ENCODE measurements at regions not wholly inside any gene's neighbourhood (a gene's known extent, or its start where the extent isn't known, plus 50 kb on each side); places are given as distances from the start of the nearest gene placed in this dataset.
"Not testable (repeated sequence)": the region's sequence is repeated elsewhere in the genome, so short reads cannot be mapped to it uniquely, and the experiment has no call there.

DNA sequence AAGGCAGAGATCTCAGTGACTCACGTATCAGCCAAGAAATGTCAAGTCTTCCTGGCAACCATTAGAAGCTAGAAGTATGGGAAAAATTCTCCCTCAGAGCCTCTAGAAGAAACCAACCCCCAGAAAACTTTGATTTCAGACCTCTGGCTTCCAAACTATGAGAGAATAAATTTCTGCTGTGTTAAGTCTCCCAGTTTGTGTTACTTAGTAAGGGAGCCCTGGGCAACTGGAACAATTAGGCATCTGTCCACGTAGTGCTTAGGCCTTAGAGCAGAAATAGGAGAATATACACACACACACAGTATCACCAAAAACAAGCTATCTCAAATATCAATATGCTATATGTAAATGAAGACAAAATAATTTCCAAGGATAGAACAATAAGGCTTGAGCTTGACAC is 894.8 kb upstream of the CDH10 start:
- TF ChIP-seq, protein P1, sequence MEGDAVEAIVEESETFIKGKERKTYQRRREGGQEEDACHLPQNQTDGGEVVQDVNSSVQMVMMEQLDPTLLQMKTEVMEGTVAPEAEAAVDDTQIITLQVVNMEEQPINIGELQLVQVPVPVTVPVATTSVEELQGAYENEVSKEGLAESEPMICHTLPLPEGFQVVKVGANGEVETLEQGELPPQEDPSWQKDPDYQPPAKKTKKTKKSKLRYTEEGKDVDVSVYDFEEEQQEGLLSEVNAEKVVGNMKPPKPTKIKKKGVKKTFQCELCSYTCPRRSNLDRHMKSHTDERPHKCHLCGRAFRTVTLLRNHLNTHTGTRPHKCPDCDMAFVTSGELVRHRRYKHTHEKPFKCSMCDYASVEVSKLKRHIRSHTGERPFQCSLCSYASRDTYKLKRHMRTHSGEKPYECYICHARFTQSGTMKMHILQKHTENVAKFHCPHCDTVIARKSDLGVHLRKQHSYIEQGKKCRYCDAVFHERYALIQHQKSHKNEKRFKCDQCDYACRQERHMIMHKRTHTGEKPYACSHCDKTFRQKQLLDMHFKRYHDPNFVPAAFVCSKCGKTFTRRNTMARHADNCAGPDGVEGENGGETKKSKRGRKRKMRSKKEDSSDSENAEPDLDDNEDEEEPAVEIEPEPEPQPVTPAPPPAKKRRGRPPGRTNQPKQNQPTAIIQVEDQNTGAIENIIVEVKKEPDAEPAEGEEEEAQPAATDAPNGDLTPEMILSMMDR (conservative IDR thresholded peaks at IDR 0.05; ENCODE audit: control insufficient read depth, insufficient read depth, low read depth, low read length) = no peak
- DNase-seq (ENCODE audit: low read depth) = no peak
- H3K4me3 ChIP-seq (ENCODE audit: control insufficient read depth, low read depth, low read length) = no peak overlapping the region

DNA sequence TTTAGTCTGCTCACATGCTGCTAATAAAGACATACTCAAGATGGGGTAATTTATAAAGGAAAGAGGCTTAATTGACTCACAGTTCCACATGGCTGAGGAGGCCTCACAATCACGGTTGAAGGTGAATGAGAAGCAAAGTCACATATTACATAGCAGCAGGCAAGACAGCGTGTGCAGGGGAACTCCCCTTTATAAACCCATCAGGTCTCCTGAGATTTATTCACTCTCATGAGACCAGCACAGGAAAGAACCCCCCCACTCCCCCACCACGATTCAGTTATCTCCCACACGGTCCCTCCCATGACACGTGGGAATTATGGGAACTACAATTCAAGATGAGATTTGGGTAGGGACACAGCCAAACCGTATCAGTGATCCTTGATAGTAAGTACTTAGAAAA is 891.7 kb upstream of the CDH10 start:
- not testable (repeated sequence) for DNase-seq (ENCODE audit: low read depth); H3K4me3 ChIP-seq (ENCODE audit: control insufficient read depth, low read depth, low read length)

DNA sequence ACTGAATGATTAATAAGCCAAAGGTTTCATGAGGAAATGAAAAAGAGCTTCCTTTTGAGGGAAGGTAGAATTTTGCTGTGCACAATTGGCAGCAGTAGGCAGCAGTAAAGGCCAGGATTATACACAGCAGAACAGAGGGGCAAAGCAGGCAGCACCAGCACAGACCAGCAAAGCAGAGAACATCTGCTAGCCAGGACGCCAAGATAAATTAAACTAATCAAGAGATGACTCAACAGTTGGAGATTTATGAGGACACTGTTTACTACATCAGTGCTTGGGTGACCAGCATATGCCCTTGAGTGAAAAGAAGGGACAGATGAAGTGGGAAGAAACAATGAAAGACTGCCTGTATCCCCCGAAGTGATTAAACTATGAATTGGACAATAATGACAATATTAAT is 871.4 kb upstream of the CDH10 start:
- no peak overlapping the region for H3K4me3 ChIP-seq (ENCODE audit: control insufficient read depth, low read depth, low read length)
- no peak for DNase-seq (ENCODE audit: low read depth)
- TF ChIP-seq, protein P1 (conservative IDR thresholded peaks at IDR 0.05; ENCODE audit: control insufficient read depth, insufficient read depth, low read depth, low read length) = no peak

DNA sequence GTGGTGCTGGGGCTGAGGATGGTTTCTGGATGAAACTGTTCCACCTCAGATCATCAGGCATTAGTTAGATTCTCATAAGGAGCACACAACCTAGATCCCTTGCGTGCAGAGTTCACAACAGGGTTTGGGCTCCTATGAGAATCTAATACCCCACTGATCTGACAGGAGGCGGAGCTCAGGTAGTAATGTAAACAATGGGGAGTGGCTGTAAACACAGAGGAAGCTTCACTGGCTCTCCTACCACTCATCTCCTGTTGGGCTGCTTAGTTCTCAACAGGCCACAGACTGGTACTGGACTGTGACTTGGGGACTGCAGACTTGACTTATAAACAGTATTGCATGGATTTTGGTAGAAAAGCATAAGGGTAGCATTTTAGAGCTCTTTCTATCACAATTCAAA is 870.7 kb upstream of the CDH10 start:
- TF ChIP-seq, protein P1 (conservative IDR thresholded peaks at IDR 0.05; ENCODE audit: control insufficient read depth, insufficient read depth, low read depth, low read length) = no peak
- no peak for DNase-seq (ENCODE audit: low read depth)
- H3K4me3 ChIP-seq (ENCODE audit: control insufficient read depth, low read depth, low read length) = no peak overlapping the region

DNA sequence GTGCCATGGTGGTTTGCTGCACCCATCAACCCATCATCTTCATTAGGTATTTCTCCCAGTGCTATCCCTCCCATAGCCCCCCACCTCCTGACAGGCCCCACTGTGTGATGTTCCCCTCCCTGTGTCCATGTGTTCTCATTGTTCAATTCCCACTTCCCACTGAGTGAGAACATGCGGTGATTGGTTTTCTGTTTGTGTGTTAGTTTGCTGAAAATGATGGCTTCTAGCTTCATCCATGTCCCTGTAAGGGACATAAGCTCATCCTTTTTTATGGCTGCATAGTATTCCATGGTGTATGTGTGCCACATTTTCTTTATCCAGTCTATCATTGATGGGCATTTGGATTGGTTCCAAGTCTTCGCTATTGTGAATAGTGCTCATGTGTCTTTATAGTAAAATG is 865.9 kb upstream of the CDH10 start:
- not testable (repeated sequence) for DNase-seq (ENCODE audit: low read depth); H3K4me3 ChIP-seq (ENCODE audit: control insufficient read depth, low read depth, low read length)

DNA sequence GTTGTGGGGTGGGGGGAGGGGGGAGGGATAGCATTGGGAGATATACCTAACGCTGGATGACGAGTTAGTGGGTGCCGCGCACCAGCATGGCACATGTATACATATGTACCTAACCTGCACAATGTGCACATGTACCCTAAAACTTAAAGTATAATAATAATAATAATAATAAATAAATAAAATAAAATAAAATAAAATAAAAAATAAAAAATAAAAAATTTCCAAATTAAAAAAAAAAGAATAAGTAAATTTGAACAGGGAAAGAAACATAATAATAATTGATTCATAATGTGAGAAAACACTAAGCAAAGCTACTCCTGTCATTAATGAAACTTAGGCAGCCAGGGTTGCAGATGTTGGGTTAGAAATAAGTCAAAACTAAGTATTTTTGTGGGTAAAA is 863.2 kb upstream of the CDH10 start:
- not testable (repeated sequence) for DNase-seq (ENCODE audit: low read depth); H3K4me3 ChIP-seq (ENCODE audit: control insufficient read depth, low read depth, low read length)

DNA sequence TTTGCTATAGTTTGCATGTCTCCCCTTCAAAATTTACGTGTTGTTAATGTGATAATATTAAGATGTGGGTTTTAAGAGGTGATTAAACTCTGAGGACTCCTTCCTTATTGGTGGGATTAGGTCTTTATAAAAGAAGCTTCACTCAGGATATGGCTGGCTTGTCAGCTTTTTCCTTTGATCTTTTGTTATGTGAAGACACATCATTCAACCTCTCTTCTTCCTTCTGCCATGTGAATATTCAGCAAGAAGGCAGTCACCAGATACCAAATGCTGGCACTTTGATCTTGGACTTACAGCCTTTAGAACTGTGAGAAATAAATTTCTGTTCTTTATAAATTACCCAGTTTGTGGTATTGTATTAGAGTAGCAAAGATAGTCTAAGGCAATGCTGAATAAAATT is 855.9 kb upstream of the CDH10 start:
- no peak for DNase-seq (ENCODE audit: low read depth)
- H3K4me3 ChIP-seq (ENCODE audit: control insufficient read depth, low read depth, low read length) = no peak overlapping the region
- TF ChIP-seq, protein P1 (conservative IDR thresholded peaks at IDR 0.05; ENCODE audit: control insufficient read depth, insufficient read depth, low read depth, low read length) = no peak

DNA sequence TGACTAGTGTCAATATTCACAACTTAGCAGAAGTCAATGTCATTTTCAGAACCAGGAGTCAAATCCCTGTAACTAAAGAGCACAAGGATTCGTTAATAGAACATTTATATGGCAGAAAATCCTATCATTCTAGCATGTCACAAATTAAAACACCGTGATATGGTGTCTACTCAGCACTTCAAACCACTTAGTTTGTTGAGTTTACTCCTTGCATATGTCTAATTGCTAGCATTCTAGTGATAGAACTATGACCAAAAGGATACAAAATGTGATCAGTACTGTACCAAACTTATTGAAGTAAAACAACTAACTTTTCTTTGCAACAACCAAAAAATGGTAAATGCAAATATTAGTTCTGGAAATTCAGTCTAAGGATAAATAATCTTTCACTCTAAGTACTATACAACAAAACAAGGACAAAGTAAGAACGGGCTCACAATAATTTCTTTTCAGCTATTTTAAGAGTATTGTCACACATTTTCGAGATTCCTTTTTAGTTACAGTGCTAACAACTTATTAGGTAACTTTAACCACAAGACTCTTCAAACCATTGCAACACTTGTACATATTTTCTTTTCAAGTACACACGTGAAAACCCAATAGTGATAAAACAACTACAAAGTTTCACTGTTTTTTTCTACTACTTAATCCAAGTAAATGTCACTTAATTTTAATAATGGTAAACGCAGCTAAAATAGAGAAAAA is 845.2 kb upstream of the CDH10 start:
- no peak for DNase-seq (ENCODE audit: low read depth)
- H3K4me3 ChIP-seq (ENCODE audit: control insufficient read depth, low read depth, low read length) = no peak overlapping the region
- TF ChIP-seq, protein P1 (conservative IDR thresholded peaks at IDR 0.05; ENCODE audit: control insufficient read depth, insufficient read depth, low read depth, low read length) = no peak

Data from fibroblast of mammary gland (primary cell).